HFFc6 (cell line): ENCODE measurements at regions not wholly inside any gene's neighbourhood (a gene's known extent, or its start where the extent isn't known, plus 50 kb on each side); places are given as distances from the start of the nearest gene placed in this dataset.

Experiments
- DNase-seq: peaks from one replicate; pipeline ENCODE4 v3.0.0-alpha.2; 2018
- H3K27ac Mint-ChIP-seq: 2 replicates; pipeline ENCODE4 v1.8.0; 2020; ENCODE audit warnings: mild to moderate bottlenecking, mixed read lengths
- H3K27me3 Mint-ChIP-seq: 2 replicates; pipeline ENCODE4 v1.8.0; 2021; ENCODE audit warnings: mild to moderate bottlenecking, moderate library complexity, mixed read lengths; ENCODE audit not compliant: insufficient read depth
- H3K36me3 Mint-ChIP-seq: 2 replicates; pipeline ENCODE4 v1.8.0; 2021; ENCODE audit warnings: low read depth, mixed read lengths
- H3K4me1 Mint-ChIP-seq: 2 replicates; pipeline ENCODE4 v1.8.0; 2020; ENCODE audit warnings: low read depth, mixed read lengths
- H3K4me3 Mint-ChIP-seq: 2 replicates; pipeline ENCODE4 v1.8.0; 2020; ENCODE audit warnings: mild to moderate bottlenecking, moderate library complexity, mixed read lengths
- H3K9me3 Mint-ChIP-seq: 2 replicates; pipeline ENCODE4 v1.8.0; 2020; ENCODE audit warnings: mild to moderate bottlenecking, mixed read lengths
- CTCF ChIP-seq: fragments of 200-600 bp; sonication (generic); IDR thresholded peaks from 2 replicates; pipeline ENCODE4 v1.5.0; 2021; ENCODE audit warnings: antibody characterized with exemption, mild to moderate bottlenecking

- H3K4me3 Mint-ChIP-seq, result no peak overlapping the region
- H3K4me1 Mint-ChIP-seq, result peaks cover 5% of the 10 kb centered on the region
These were observed 51.4 kb upstream of the EZH2 start for GRCh38 chr7:148935451-148935850.

More at GRCh38 chr7:148935451-148935850, 51.4 kb upstream of the EZH2 start:
- Mint-ChIP-seq H3K36me3 (no peaks in the 10 kb centered on the region), H3K9me3 (no peaks in the 10 kb centered on the region), H3K27me3 (peaks cover 3% of the 10 kb centered on the region; the same call in 1 of the 2 replicates), H3K27ac (no peak overlapping the region)
- no peak for DNase-seq
- no peak for TF ChIP-seq CTCF
